Upper lobe of left lung (tissue), 6 donors: ENCODE measurements at regions not wholly inside any gene's neighbourhood (a gene's known extent, or its start where the extent isn't known, plus 50 kb on each side); places are given as distances from the start of the nearest gene placed in this dataset.
"Not testable (repeated sequence)": the region's sequence is repeated elsewhere in the genome, so short reads cannot be mapped to it uniquely, and the experiment has no call there.

Experiments used
- ATAC-seq, 2 donors: fragments of 200-7000 bp; cut with Tn5 transposase; one replicate each; pipeline ENCODE4 v1.9.1; 2022; ENCODE audit warnings: mild to moderate bottlenecking in 2 of 2, moderate library complexity in 2 of 2; ENCODE audit not compliant: low FRiP score in 2 of 2
- DNase-seq, 2 donors: peaks; one replicate each; pipeline ENCODE4 v3.0.0-alpha.2; 2019 to 2020
- H3K27ac ChIP-seq, 4 donors: fragments of 200-600 bp; sonication (generic); one replicate each; pipeline ENCODE4 v1.5.1; 2016 to 2019
- H3K27me3 ChIP-seq, 4 donors: fragments of 200-600 bp; sonication (generic); one replicate each; pipeline ENCODE4 v1.5.1; 2017 to 2019
- H3K36me3 ChIP-seq, 4 donors: fragments of 200-600 bp; sonication (generic); one replicate each; pipeline ENCODE4 v1.5.1; 2016 to 2019
- H3K4me1 ChIP-seq, 4 donors: fragments of 200-600 bp; sonication (generic); one replicate each; pipeline ENCODE4 v1.5.1; 2018 to 2019
- H3K4me3 ChIP-seq, 4 donors: fragments of 200-600 bp; sonication (generic); one replicate each; pipeline ENCODE4 v1.5.1; 2017 to 2019; ENCODE audit warnings: mild to moderate bottlenecking in 2 of 4, moderate library complexity in 1 of 4
- H3K9me3 ChIP-seq, 4 donors: fragments of 200-600 bp; sonication (generic); one replicate each; pipeline ENCODE4 v1.5.1; 2018 to 2019
- CTCF ChIP-seq, 6 experiments: fragments of 450-650 bp in 4 of 6; fragments of 200-600 bp in 2 of 6; sonication (generic) in 2 of 6; IDR thresholded peaks; one replicate each; pipeline ENCODE4 v1.5.1; 2016 to 2019; ENCODE audit warnings: antibody characterized with exemption in 6 of 6
- EP300 ChIP-seq, 4 donors: sonication (generic); formaldehyde crosslinking; IDR thresholded peaks; one replicate each; pipeline ENCODE4 v1.5.1; 2017; ENCODE audit warnings: antibody characterized with exemption in 4 of 4, control low read depth in 2 of 4
- POLR2A ChIP-seq, 4 donors: fragments of 450-650 bp; IDR thresholded peaks; one replicate each; pipeline ENCODE4 v1.5.1; 2016 to 2017; ENCODE audit warnings: antibody characterized with exemption in 4 of 4, mild to moderate bottlenecking in 2 of 4
- POLR2AphosphoS5 ChIP-seq, 2 donors: sonication (generic); formaldehyde crosslinking; IDR thresholded peaks; one replicate each; pipeline ENCODE4 v1.5.1; 2017; ENCODE audit warnings: antibody characterized with exemption in 2 of 2
- WGBS, 2 donors: methylation state at CpG; one replicate each; pipeline ENCODE4 v1.1.5; 2017 to 2018; 5-methylcytosine and 5-hydroxymethylcytosine counted together
- donor health status: DM: no; HTN: no; CAD: no; lungs with moderate emphysema.
- donor health status: DM: no; HTN: yes; CAD: no; lungs with severe emphysema.

DNA sequence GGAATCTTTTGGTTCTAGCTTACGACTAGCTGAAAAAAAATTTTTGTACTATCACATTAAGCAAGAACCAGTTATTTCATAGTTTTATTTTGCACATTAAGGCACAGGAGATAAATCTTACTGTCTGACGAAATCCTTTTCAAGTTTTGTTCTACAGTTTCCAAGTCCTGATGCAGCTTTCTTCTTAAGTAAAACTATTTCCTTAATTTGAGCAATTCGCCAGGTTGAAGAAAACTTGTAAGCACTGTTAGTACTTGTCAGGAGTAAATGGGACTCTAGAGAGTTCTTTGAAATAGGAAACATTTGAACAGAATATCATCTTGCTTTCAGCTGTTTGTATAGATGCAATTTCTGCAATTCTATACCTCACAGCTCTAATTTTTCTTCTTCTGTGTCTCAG, 318.8 kb upstream of the ELAVL2 start:
- ATAC-seq, result no peak

DNA sequence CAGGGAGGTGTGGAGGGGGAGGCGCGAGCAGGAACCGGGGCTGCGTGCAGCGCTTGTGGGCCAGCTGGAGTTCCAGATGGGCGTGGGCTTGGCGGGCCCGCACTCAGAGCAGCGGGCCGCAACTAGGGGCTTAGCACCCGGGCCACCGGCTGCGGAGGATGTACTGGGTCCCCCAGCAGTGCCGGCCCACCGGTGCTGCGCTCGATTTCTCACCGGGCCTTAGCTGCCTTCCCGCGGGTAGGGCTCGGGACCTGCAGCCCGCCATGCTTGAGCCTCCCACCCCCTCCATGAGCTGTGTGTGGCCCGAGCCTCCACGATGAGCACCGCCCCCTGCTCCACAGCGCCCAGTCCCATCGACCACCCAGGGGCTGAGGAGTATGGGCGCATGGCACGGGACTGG, 309.0 kb upstream of the ELAVL2 start:
- peak in 1 of 2 donors; percentile 70 for DNase-seq
- not testable (repeated sequence) for H3K27ac ChIP-seq, H3K27me3 ChIP-seq, H3K9me3 ChIP-seq, ATAC-seq, H3K36me3 ChIP-seq, H3K4me3 ChIP-seq, H3K4me1 ChIP-seq
- WGBS, 2 donors, result 87 to 93% methylated on average over 12 to 27 of the region's 29 CpGs

More for the DNA sequence above, 318.8 kb upstream of the ELAVL2 start:
- Histone ChIP-seq H3K9me3 (no peaks in the 10 kb centered on the region), H3K4me3 (no peak overlapping the region), H3K4me1 (no peaks in the 10 kb centered on the region), H3K36me3 (no peaks in the 10 kb centered on the region), H3K27ac (no peak overlapping the region), H3K27me3 (no peaks in the 10 kb centered on the region)
- DNase-seq, result no peak
- WGBS, 2 donors, result 75 to 81% methylated on average over 3 of the region's 3 CpGs
- TF ChIP-seq EP300 (IDR thresholded peaks at IDR 0.05) (no peak), POLR2AphosphoS5 (IDR thresholded peaks at IDR 0.05) (no peak), CTCF (IDR thresholded peaks at IDR 0.05) (no peak), POLR2A (IDR thresholded peaks at IDR 0.05) (no peak)

GRCh38 chr9:24132244-24132643, 306.2 kb upstream of the ELAVL2 start:
- Histone ChIP-seq H3K9me3 (no peaks in the 10 kb centered on the region), H3K27ac (no peak overlapping the region), H3K4me1 (no peaks in the 10 kb centered on the region), H3K4me3 (no peak overlapping the region), H3K27me3 (no peaks in the 10 kb centered on the region), H3K36me3 (no peaks in the 10 kb centered on the region)
- no peak for ATAC-seq
- 76 to 86% methylated on average over 2 of the region's 2 CpGs for WGBS, 2 donors
- no peak for TF ChIP-seq POLR2A (IDR thresholded peaks at IDR 0.05)
- no peak for TF ChIP-seq CTCF (IDR thresholded peaks at IDR 0.05)
- no peak for TF ChIP-seq POLR2AphosphoS5 (IDR thresholded peaks at IDR 0.05)
- no peak for TF ChIP-seq EP300 (IDR thresholded peaks at IDR 0.05)
- DNase-seq, result no peak

GRCh38 chr9:24127519-24127918, 301.5 kb upstream of the ELAVL2 start:
- 61 to 83% methylated on average over 1 of the region's 1 CpG for WGBS, 2 donors

DNA sequence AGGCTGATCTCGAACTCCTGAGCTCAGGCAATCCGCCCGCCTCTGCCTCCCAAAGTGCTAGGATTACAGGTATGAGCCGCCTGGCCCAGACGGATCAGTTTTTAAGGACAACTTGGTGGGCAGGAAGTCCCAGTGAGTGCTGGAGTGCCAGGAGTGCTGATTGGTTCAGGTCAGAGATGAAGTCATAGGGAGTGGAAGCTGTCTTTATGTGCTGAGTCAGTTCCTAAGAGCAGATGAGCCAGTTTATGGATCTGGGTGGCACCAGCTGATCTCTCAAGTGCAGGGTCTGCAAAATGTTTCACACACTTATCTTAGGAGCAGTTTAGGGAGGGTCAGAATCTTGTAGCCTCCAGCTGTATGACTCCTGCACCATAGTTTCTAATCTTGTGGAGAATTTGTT, 292.1 kb upstream of the ELAVL2 start:
- ATAC-seq (no peak), DNase-seq (no peak)
- no peak overlapping the region for H3K27ac ChIP-seq
- no peak for TF ChIP-seq CTCF (IDR thresholded peaks at IDR 0.05)
- TF ChIP-seq POLR2AphosphoS5 (IDR thresholded peaks at IDR 0.05), result no peak
- no peak for TF ChIP-seq POLR2A (IDR thresholded peaks at IDR 0.05)
- no peak for TF ChIP-seq EP300 (IDR thresholded peaks at IDR 0.05)
- H3K36me3 ChIP-seq, result no peaks in the 10 kb centered on the region
- no peaks in the 10 kb centered on the region for H3K27me3 ChIP-seq
- no peaks in the 10 kb centered on the region for H3K9me3 ChIP-seq
- no peak overlapping the region for H3K4me3 ChIP-seq
- 75 to 92% methylated on average over 5 of the region's 5 CpGs for WGBS, 2 donors
- H3K4me1 ChIP-seq, result no peaks in the 10 kb centered on the region

More at GRCh38 chr9:24127519-24127918, 301.5 kb upstream of the ELAVL2 start:
- no peaks in the 10 kb centered on the region for H3K4me1 ChIP-seq
- TF ChIP-seq POLR2A (IDR thresholded peaks at IDR 0.05), result no peak
- no peak for TF ChIP-seq CTCF (IDR thresholded peaks at IDR 0.05)
- no peak for TF ChIP-seq EP300 (IDR thresholded peaks at IDR 0.05)
- TF ChIP-seq POLR2AphosphoS5 (IDR thresholded peaks at IDR 0.05), result no peak
- no peak overlapping the region for H3K27ac ChIP-seq
- H3K9me3 ChIP-seq, result no peaks in the 10 kb centered on the region
- H3K4me3 ChIP-seq, result no peak overlapping the region
- ATAC-seq, result no peak
- no peak for DNase-seq
- H3K36me3 ChIP-seq, result no peaks in the 10 kb centered on the region
- H3K27me3 ChIP-seq, result no peaks in the 10 kb centered on the region
